ENCODE measurements at regions not wholly inside any gene's neighbourhood (a gene's known extent, or its start where the extent isn't known, plus 50 kb on each side); places are given as distances from the start of the nearest gene placed in this dataset.

GRCh38 chr4:24472514-24473308, 111.6 kb downstream of the DHX15 start:
- H4K20me1 ChIP-seq (ENCODE audit: low read length) = no peaks in the 10 kb centered on the region
- H3K9ac ChIP-seq (ENCODE audit: low read length) = peak overlapping the region; percentile 8; the same call in 1 of the 2 replicates
- no TSS peak for BruUV-seq (replicated peaks)
- H2AFZ ChIP-seq (ENCODE audit: low read length) = peak overlapping the region; percentile 84
- peaks cover 17% of the 10 kb centered on the region for H3K27me3 ChIP-seq (ENCODE audit: low read length)
- peak overlapping the region; percentile 97 for H3K4me2 ChIP-seq (ENCODE audit: low read length)
- TF ChIP-seq EZH2phosphoT487 (IDR thresholded peaks at IDR 0.05; ENCODE audit: borderline replicate concordance, low read length) (no peak), EZH2 (IDR thresholded peaks at IDR 0.05; ENCODE audit: low read length, unreplicated experiment) (no peak)
- TF ChIP-seq, protein P1, sequence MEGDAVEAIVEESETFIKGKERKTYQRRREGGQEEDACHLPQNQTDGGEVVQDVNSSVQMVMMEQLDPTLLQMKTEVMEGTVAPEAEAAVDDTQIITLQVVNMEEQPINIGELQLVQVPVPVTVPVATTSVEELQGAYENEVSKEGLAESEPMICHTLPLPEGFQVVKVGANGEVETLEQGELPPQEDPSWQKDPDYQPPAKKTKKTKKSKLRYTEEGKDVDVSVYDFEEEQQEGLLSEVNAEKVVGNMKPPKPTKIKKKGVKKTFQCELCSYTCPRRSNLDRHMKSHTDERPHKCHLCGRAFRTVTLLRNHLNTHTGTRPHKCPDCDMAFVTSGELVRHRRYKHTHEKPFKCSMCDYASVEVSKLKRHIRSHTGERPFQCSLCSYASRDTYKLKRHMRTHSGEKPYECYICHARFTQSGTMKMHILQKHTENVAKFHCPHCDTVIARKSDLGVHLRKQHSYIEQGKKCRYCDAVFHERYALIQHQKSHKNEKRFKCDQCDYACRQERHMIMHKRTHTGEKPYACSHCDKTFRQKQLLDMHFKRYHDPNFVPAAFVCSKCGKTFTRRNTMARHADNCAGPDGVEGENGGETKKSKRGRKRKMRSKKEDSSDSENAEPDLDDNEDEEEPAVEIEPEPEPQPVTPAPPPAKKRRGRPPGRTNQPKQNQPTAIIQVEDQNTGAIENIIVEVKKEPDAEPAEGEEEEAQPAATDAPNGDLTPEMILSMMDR (conservative IDR thresholded peaks at IDR 0.05; ENCODE audit: low read depth, low read length) = peak; percentile 63
- intact Hi-C loops (cut with micrococcal nuclease) = loop anchor here (1.0 to 10.0 kb wide), 4 partner anchors 322 to 672 kb away; partner anchors contain the start of genes CCDC149 and SOD3
- DNase-seq (peak; percentile 65), ATAC-seq (peak; percentile 78)
- H3K79me2 ChIP-seq (ENCODE audit: low read length) = no peaks in the 10 kb centered on the region
- H3K9me2 ChIP-seq (replicated peaks; ENCODE audit: low read length) = no peaks in the 10 kb centered on the region
- H3K9me3 ChIP-seq (ENCODE audit: low read length) = no peaks in the 10 kb centered on the region
- no peaks in the 10 kb centered on the region for H3F3A ChIP-seq (ENCODE audit: low read length, unreplicated experiment)
- ChIA-PET CTCF (interaction anchor here (0.5 to 0.7 kb wide), 3 partner anchors 76 to 500 kb away, joined by 3 to 10 read pairs (median 4); no protein-coding TSS in a partner anchor), POLR2A (ENCODE audit: unreplicated experiment) (interaction anchor here (0.7 kb wide), 3 partner anchors 181 to 672 kb away, joined by 6 to 8 read pairs (median 7); no protein-coding TSS in a partner anchor)
- peaks cover 7% of the 10 kb centered on the region; the same call in 1 of the 2 replicates for H3K4me1 ChIP-seq (ENCODE audit: insufficient read depth, low read length)
- no peak overlapping the region for H3K27ac ChIP-seq (ENCODE audit: low read length)
- H3K36me3 ChIP-seq (ENCODE audit: low read depth, low read length) = no peaks in the 10 kb centered on the region
- H3K4me3 ChIP-seq (ENCODE audit: low read length) = peak overlapping the region; percentile 81

- H3K4me2 ChIP-seq (ENCODE audit: low read length) = peak overlapping the region; percentile 97
- no TSS peak for BruUV-seq (replicated peaks)
- H3K9ac ChIP-seq (ENCODE audit: low read length) = no peak overlapping the region
- peak overlapping the region; percentile 84 for H2AFZ ChIP-seq (ENCODE audit: low read length)
- no peaks in the 10 kb centered on the region for H3K36me3 ChIP-seq (ENCODE audit: low read depth, low read length)
- TF ChIP-seq EZH2phosphoT487 (IDR thresholded peaks at IDR 0.05; ENCODE audit: borderline replicate concordance, low read length) = no peak
- TF ChIP-seq, protein P1 (conservative IDR thresholded peaks at IDR 0.05; ENCODE audit: low read depth, low read length) = no peak
- no peak for TF ChIP-seq EZH2 (IDR thresholded peaks at IDR 0.05; ENCODE audit: low read length, unreplicated experiment)
- no peaks in the 10 kb centered on the region for H3K9me2 ChIP-seq (replicated peaks; ENCODE audit: low read length)
- peaks cover 17% of the 10 kb centered on the region for H3K27me3 ChIP-seq (ENCODE audit: low read length)
- H3F3A ChIP-seq (ENCODE audit: low read length, unreplicated experiment) = no peaks in the 10 kb centered on the region
- peaks cover 7% of the 10 kb centered on the region; the same call in 1 of the 2 replicates for H3K4me1 ChIP-seq (ENCODE audit: insufficient read depth, low read length)
- ChIA-PET CTCF (no interaction called here), POLR2A (ENCODE audit: unreplicated experiment) (no interaction called here)
- no peaks in the 10 kb centered on the region for H4K20me1 ChIP-seq (ENCODE audit: low read length)
- H3K27ac ChIP-seq (ENCODE audit: low read length) = no peak overlapping the region
- intact Hi-C loops (cut with micrococcal nuclease) = loop anchor here (2.0 to 10.0 kb wide), 3 partner anchors 323 to 673 kb away; partner anchors contain the start of genes CCDC149 and SOD3
- ATAC-seq = no peak
- no peak for DNase-seq
- H3K9me3 ChIP-seq (ENCODE audit: low read length) = no peaks in the 10 kb centered on the region
- H3K4me3 ChIP-seq (ENCODE audit: low read length) = peak overlapping the region; percentile 81
- H3K79me2 ChIP-seq (ENCODE audit: low read length) = no peaks in the 10 kb centered on the region
These were observed 112.2 kb downstream of the DHX15 start for GRCh38 chr4:24472161-24472510.
